PC-3 (cell line): ENCODE measurements at regions not wholly inside any gene's neighbourhood (a gene's known extent, or its start where the extent isn't known, plus 50 kb on each side); places are given as distances from the start of the nearest gene placed in this dataset.

Experiments
- EZH2 ChIP-seq: fragments of 300-600 bp; sonication (generic); IDR thresholded peaks from one replicate; pipeline ENCODE4 v1.6.1; 2017; ENCODE audit warnings: antibody characterized with exemption, mild to moderate bottlenecking, low read length; ENCODE audit not compliant: unreplicated experiment
- TF ChIP-seq, protein P1 (sequence below): fragments of 300-600 bp; sonication (generic); conservative IDR thresholded peaks from 2 replicates; pipeline ENCODE4 v1.5.1; 2017; ENCODE audit warnings: antibody characterized with exemption, low read depth, mild to moderate bottlenecking, low read length

- TF ChIP-seq, protein P1, sequence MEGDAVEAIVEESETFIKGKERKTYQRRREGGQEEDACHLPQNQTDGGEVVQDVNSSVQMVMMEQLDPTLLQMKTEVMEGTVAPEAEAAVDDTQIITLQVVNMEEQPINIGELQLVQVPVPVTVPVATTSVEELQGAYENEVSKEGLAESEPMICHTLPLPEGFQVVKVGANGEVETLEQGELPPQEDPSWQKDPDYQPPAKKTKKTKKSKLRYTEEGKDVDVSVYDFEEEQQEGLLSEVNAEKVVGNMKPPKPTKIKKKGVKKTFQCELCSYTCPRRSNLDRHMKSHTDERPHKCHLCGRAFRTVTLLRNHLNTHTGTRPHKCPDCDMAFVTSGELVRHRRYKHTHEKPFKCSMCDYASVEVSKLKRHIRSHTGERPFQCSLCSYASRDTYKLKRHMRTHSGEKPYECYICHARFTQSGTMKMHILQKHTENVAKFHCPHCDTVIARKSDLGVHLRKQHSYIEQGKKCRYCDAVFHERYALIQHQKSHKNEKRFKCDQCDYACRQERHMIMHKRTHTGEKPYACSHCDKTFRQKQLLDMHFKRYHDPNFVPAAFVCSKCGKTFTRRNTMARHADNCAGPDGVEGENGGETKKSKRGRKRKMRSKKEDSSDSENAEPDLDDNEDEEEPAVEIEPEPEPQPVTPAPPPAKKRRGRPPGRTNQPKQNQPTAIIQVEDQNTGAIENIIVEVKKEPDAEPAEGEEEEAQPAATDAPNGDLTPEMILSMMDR: no peak
- TF ChIP-seq EZH2: no peak
Measured at GRCh38 chr13:46995874-46996273, 99.0 kb upstream of the HTR2A start.
